ENCODE measurements at regions not wholly inside any gene's neighbourhood (a gene's known extent, or its start where the extent isn't known, plus 50 kb on each side); places are given as distances from the start of the nearest gene placed in this dataset.
"Not testable (repeated sequence)": the region's sequence is repeated elsewhere in the genome, so short reads cannot be mapped to it uniquely, and the experiment has no call there.

GRCh38 chr20:48440916-48441315 lies 386.9 kb downstream of the PREX1 start:
- DNase-seq (ENCODE audit: low spot score), result no peak

GRCh38 chr20:48440261-48440660 lies 387.5 kb downstream of the PREX1 start:
- DNase-seq (ENCODE audit: low spot score), result not testable (repeated sequence)

- DNase-seq (ENCODE audit: low spot score), result no peak
Observed at GRCh38 chr20:48437146-48437545, 390.7 kb downstream of the PREX1 start.

GRCh38 chr20:48436609-48437008 lies 391.2 kb downstream of the PREX1 start:
- DNase-seq (ENCODE audit: low spot score), result not testable (repeated sequence)

GRCh38 chr20:48433178-48433577 lies 394.6 kb downstream of the PREX1 start:
- no peak for DNase-seq (ENCODE audit: low spot score)

GRCh38 chr20:48432494-48432832 lies 395.3 kb downstream of the PREX1 start:
- no peak for DNase-seq (ENCODE audit: low spot score)

GRCh38 chr20:48431653-48432493 lies 395.9 kb downstream of the PREX1 start:
- DNase-seq (ENCODE audit: low spot score), result no peak

- no peak for DNase-seq (ENCODE audit: low spot score)
Observed at GRCh38 chr20:48426630-48427029, 401.2 kb downstream of the PREX1 start.

GRCh38 chr20:48425817-48426612 lies 401.8 kb downstream of the PREX1 start:
- no peak for DNase-seq (ENCODE audit: low spot score)

GRCh38 chr20:48425321-48425720 lies 402.5 kb downstream of the PREX1 start:
- DNase-seq (ENCODE audit: low spot score), result no peak

GRCh38 chr20:48422242-48422960 lies 405.4 kb downstream of the PREX1 start:
- DNase-seq (ENCODE audit: low spot score), result peak; percentile 17

- no peak for DNase-seq (ENCODE audit: low spot score)
Observed at GRCh38 chr20:48421547-48421946, 406.3 kb downstream of the PREX1 start.

- no peak for DNase-seq (ENCODE audit: low spot score)
Observed at GRCh38 chr20:48420176-48420575, 407.6 kb downstream of the PREX1 start.

GRCh38 chr20:48419173-48419572 lies 408.6 kb downstream of the PREX1 start:
- no peak for DNase-seq (ENCODE audit: low spot score)

- no peak for DNase-seq (ENCODE audit: low spot score)
Observed at GRCh38 chr20:48416002-48416401, 411.8 kb downstream of the PREX1 start.

- DNase-seq (ENCODE audit: low spot score), result no peak
Observed at GRCh38 chr20:48414786-48415185, 413.0 kb downstream of the PREX1 start.

GRCh38 chr20:48411919-48412522 lies 415.8 kb downstream of the PREX1 start:
- no peak for DNase-seq (ENCODE audit: low spot score)

GRCh38 chr20:48411245-48411644 lies 416.6 kb downstream of the PREX1 start:
- no peak for DNase-seq (ENCODE audit: low spot score)

- no peak for DNase-seq (ENCODE audit: low spot score)
Observed at GRCh38 chr20:48409055-48409615, 418.7 kb downstream of the PREX1 start.

GRCh38 chr20:48407710-48408109 lies 420.1 kb downstream of the PREX1 start:
- no peak for DNase-seq (ENCODE audit: low spot score)

- DNase-seq (ENCODE audit: low spot score), result no peak
Observed at GRCh38 chr20:48406912-48407340, 420.9 kb downstream of the PREX1 start.

- DNase-seq (ENCODE audit: low spot score), result no peak
Observed at GRCh38 chr20:48406498-48406897, 421.3 kb downstream of the PREX1 start.
